HepG2 (cell line): ENCODE measurements at regions not wholly inside any gene's neighbourhood (a gene's known extent, or its start where the extent isn't known, plus 50 kb on each side); places are given as distances from the start of the nearest gene placed in this dataset.

ENCODE experiments used
- ATAC-seq: fragments of 200-7000 bp; cut with Tn5 transposase; 3 replicates; pipeline ENCODE4 v1.9.1; 2020; ENCODE audit warnings: mild to moderate bottlenecking, moderate library complexity
- BruUV-seq: library from RNA; stranded (reverse); fragments of 400-500 nt; replicated peaks from 2 replicates; lab custom pipeline; 2021; lab: Mats Ljungman, UMichigan
- CTCF ChIA-PET: fragments of 300-600 bp; formaldehyde crosslinking; extraction: SDS; loops from one replicate; lab custom pipeline; 2021; ENCODE audit warnings: low total read pairs, inconsistent platforms, low intra/inter-chr PET ratio; lab: Yijun Ruan, JAX
- POLR2A ChIA-PET: fragments of 350-600 bp; sonication (Branson Sonifier 250); formaldehyde crosslinking; loops from one replicate; lab custom pipeline; 2020; ENCODE audit warnings: antibody characterized with exemption, inconsistent platforms; lab: Yijun Ruan, JAX
- DNase-seq: peaks from one replicate; pipeline ENCODE4 v3.0.0-alpha.2; 2015; ENCODE audit warnings: low spot score
- FAIRE-seq: peaks from 3 replicates; lab custom pipeline; 2011; peaks lifted over from hg19 to GRCh38; lab: Jason Lieb, UNC
- H2AFZ ChIP-seq: one replicate; pipeline ENCODE4 v1.6.1; 2011; ENCODE audit warnings: low read length, inconsistent platforms
- H3K27ac ChIP-seq: fragments of 300-600 bp; 3 replicates; pipeline ENCODE4 v1.8.0; 2011; ENCODE audit warnings: mixed run types, mild to moderate bottlenecking, mixed read lengths, low read length, inconsistent platforms; ENCODE audit not compliant: insufficient read depth; ENCODE audit errors: extremely low read length
- H3K27me3 ChIP-seq, 2 experiments: fragments of 200-600 bp in 1 of 2; 2 replicates in 1 of 2; 3 replicates in 1 of 2; pipeline versions ENCODE4 v1.6.0 to v1.8.0; 2011; ENCODE audit warnings: low read length in 2 of 2, mild to moderate bottlenecking in 2 of 2, moderate library complexity in 2 of 2, inconsistent platforms in 1 of 2; ENCODE audit not compliant: insufficient read depth in 2 of 2, control insufficient read depth in 1 of 2
- H3K36me3 ChIP-seq, 2 experiments: fragments of 200-600 bp in 1 of 2; replicated peaks in 1 of 2; 2 replicates in 1 of 2; 3 replicates in 1 of 2; pipeline versions ENCODE4 v1.5.1 to v1.8.0; 2011; ENCODE audit warnings: low read length in 2 of 2, inconsistent platforms in 1 of 2; ENCODE audit not compliant: insufficient read depth in 2 of 2, control insufficient read depth in 1 of 2
- H3K4me1 ChIP-seq: 2 replicates; pipeline ENCODE4 v1.5.1; 2012; ENCODE audit warnings: low read length, inconsistent platforms; ENCODE audit not compliant: insufficient read depth
- H3K4me2 ChIP-seq: 2 replicates; pipeline ENCODE4 v1.6.0; 2011; ENCODE audit warnings: low read depth, low read length, inconsistent platforms
- H3K4me3 ChIP-seq, 3 experiments: fragments of 200-600 bp in 1 of 3; sonication (generic), shearing (Covaris generic) in 1 of 3; replicated peaks in 1 of 3; 2 replicates each; pipeline ENCODE4 v1.5.1; 2011 to 2016; ENCODE audit warnings: low read length in 3 of 3, inconsistent platforms in 2 of 3, low read depth in 2 of 3, mild to moderate bottlenecking in 2 of 3, control low read depth in 1 of 3, mixed read lengths in 1 of 3; ENCODE audit not compliant: insufficient read depth in 1 of 3
- H3K79me2 ChIP-seq: one replicate; pipeline ENCODE4 v1.6.1; 2011; ENCODE audit warnings: low read length, inconsistent platforms; ENCODE audit not compliant: insufficient read depth
- H3K9ac ChIP-seq: 2 replicates; pipeline ENCODE4 v1.6.0; 2011; ENCODE audit warnings: mild to moderate bottlenecking, low read depth, low read length, inconsistent platforms; ENCODE audit not compliant: insufficient read depth
- H3K9me3 ChIP-seq: 2 replicates; pipeline ENCODE4 v1.5.1; 2012; ENCODE audit warnings: mild to moderate bottlenecking, low read length
- H4K20me1 ChIP-seq: 2 replicates; pipeline ENCODE4 v1.6.0; 2011; ENCODE audit warnings: inconsistent platforms, mild to moderate bottlenecking, low read length, moderate library complexity; ENCODE audit not compliant: insufficient read depth
- CBFB ChIP-seq: sonication (generic); formaldehyde crosslinking; IDR thresholded peaks from 2 replicates; pipeline ENCODE4 v1.4.0; 2020; ENCODE audit warnings: missing genetic modification reagents
- CHD2 ChIP-seq: IDR thresholded peaks from 2 replicates; pipeline ENCODE4 v1.6.1; 2011; ENCODE audit warnings: low read depth, low read length, improper control_type of control experiment
- HNRNPL ChIP-seq: fragments of 200-400 bp; formaldehyde crosslinking; IDR thresholded peaks from 2 replicates; pipeline ENCODE4 v1.6.1; 2017; ENCODE audit warnings: mild to moderate bottlenecking, low read depth, low read length
- ZNF543 ChIP-seq: sonication (generic); formaldehyde crosslinking; IDR thresholded peaks from 2 replicates; pipeline ENCODE4 v1.4.0; 2020; ENCODE audit warnings: mild to moderate bottlenecking, missing genetic modification reagents
- ZNF713 ChIP-seq: sonication (generic); formaldehyde crosslinking; IDR thresholded peaks from 2 replicates; pipeline ENCODE4 v1.4.0; 2020; ENCODE audit warnings: mild to moderate bottlenecking, missing genetic modification reagents
- ZNF790 ChIP-seq: sonication (generic); formaldehyde crosslinking; IDR thresholded peaks from 2 replicates; pipeline ENCODE4 v1.8.0; 2022; ENCODE audit warnings: missing genetic modification reagents, mild to moderate bottlenecking, borderline replicate concordance
- WGBS: methylation state at CpG from one replicate; pipeline ENCODE4 v1.1.6; 2017; ENCODE audit warnings: low lambda C conversion rate; 5-methylcytosine and 5-hydroxymethylcytosine counted together
- in situ Hi-C: cut with HindIII; loops from 2 replicates; pipeline ENCODE4 v1.10.0; 2017; ENCODE audit warnings: low pct_unique_long_range_greater_than_20kb; ENCODE audit not compliant: extremely low pct_ligation_motif_present
- intact Hi-C: fragments of 100-400 bp; cut with micrococcal nuclease; formaldehyde crosslinking; loops from one replicate; pipeline ENCODE4 v1.10.0; 2022; ENCODE audit not compliant: unreplicated experiment
- TF ChIP-seq, protein P1 (sequence below): sonication (generic); formaldehyde crosslinking; IDR thresholded peaks from 2 replicates; pipeline ENCODE4 v1.4.0; 2020; ENCODE audit warnings: mild to moderate bottlenecking, missing genetic modification reagents
- TF ChIP-seq, protein P2 (sequence below): sonication (generic); formaldehyde crosslinking; IDR thresholded peaks from 2 replicates; pipeline ENCODE4 v1.8.1; 2022; ENCODE audit warnings: mild to moderate bottlenecking, missing genetic modification reagents

DNA sequence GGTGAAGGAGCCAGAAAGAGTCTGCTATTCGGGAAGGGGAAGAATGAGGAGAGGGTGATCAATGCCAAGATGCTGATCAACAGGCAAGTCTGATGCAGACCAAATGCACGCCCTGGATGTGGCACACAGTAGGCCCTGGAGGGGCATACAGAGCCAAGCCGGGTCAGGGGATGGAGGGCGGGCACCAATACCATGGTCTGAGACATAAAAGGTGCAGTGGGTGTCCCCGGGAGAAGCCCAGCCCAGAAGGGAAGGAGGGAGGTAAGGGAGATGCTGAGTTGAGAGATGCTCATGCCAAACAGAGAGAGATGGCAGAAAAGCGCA, 66.6 kb upstream of the ID2 start:
- Histone ChIP-seq H4K20me1 (no peaks in the 10 kb centered on the region), H3K27ac (no peak overlapping the region)
- no peak for FAIRE-seq
- in situ Hi-C loops = no loop called here
- no TSS peak for BruUV-seq
- CTCF ChIA-PET = no interaction called here
- TF ChIP-seq ZNF543 (no peak), CBFB (no peak), CHD2 (no peak), HNRNPL (no peak), ZNF713 (no peak), ZNF790 (CRISPR knock-in tag) (no peak)
- TF ChIP-seq, protein P1, sequence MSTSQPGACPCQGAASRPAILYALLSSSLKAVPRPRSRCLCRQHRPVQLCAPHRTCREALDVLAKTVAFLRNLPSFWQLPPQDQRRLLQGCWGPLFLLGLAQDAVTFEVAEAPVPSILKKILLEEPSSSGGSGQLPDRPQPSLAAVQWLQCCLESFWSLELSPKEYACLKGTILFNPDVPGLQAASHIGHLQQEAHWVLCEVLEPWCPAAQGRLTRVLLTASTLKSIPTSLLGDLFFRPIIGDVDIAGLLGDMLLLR (CRISPR knock-in tag) = no peak
- TF ChIP-seq, protein P2, sequence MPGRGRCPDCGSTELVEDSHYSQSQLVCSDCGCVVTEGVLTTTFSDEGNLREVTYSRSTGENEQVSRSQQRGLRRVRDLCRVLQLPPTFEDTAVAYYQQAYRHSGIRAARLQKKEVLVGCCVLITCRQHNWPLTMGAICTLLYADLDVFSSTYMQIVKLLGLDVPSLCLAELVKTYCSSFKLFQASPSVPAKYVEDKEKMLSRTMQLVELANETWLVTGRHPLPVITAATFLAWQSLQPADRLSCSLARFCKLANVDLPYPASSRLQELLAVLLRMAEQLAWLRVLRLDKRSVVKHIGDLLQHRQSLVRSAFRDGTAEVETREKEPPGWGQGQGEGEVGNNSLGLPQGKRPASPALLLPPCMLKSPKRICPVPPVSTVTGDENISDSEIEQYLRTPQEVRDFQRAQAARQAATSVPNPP (CRISPR knock-in tag) = no peak
- TF ChIP-seq, all 625 proteins: peak for 0
- Histone ChIP-seq H3K79me2 (no peaks in the 10 kb centered on the region), H3K9me3 (no peaks in the 10 kb centered on the region; the same call in 1 of the 2 replicates), H3K4me1 (peaks cover 46% of the 10 kb centered on the region), H3K4me2 (no peak overlapping the region), H3K36me3 (no peaks in the 10 kb centered on the region), H3K27me3 (no peaks in the 10 kb centered on the region), H2AFZ (no peak overlapping the region), H3K4me3 (no peak overlapping the region), H3K9ac (no peak overlapping the region)
- DNase-seq (no peak), ATAC-seq (no peak)
- POLR2A ChIA-PET = interaction anchor here (7.4 kb wide), 1 partner anchor 10 kb away, joined by 112 read pairs; no protein-coding TSS in a partner anchor
- 92% methylated on average over 6 of the region's 6 CpGs for WGBS
- intact Hi-C loops = no loop called here
